GM18499 (cell line): ENCODE measurements at regions not wholly inside any gene's neighbourhood (a gene's known extent, or its start where the extent isn't known, plus 50 kb on each side); places are given as distances from the start of the nearest gene placed in this dataset.

Source experiments
- ATAC-seq: cut with Tn5 transposase; IDR thresholded peaks from one replicate; pipeline ENCODE4 v1.9.1; 2021; ENCODE audit warnings: moderate number of reproducible peaks; ENCODE audit not compliant: insufficient read depth, unreplicated experiment

- no peak for ATAC-seq
These were observed 70.2 kb downstream of the RND3 start for GRCh38 chr2:150417278-150417677.

GRCh38 chr2:150415022-150415421, 72.4 kb downstream of the RND3 start:
- ATAC-seq: no peak

- no peak for ATAC-seq
These were observed 73.6 kb downstream of the RND3 start for GRCh38 chr2:150413910-150414309.

- no peak for ATAC-seq
These were observed 74.1 kb downstream of the RND3 start for GRCh38 chr2:150413366-150413765.

GRCh38 chr2:150410809-150411208, 76.7 kb downstream of the RND3 start:
- no peak for ATAC-seq

- no peak for ATAC-seq
These were observed 78.3 kb downstream of the RND3 start for GRCh38 chr2:150409196-150409595.

- ATAC-seq: no peak
These were observed 83.3 kb downstream of the RND3 start for GRCh38 chr2:150404147-150404546.

- ATAC-seq: no peak
These were observed 84.0 kb downstream of the RND3 start for GRCh38 chr2:150403457-150403856.

GRCh38 chr2:150402953-150403352, 84.5 kb downstream of the RND3 start:
- ATAC-seq: no peak

- no peak for ATAC-seq
These were observed 86.6 kb downstream of the RND3 start for GRCh38 chr2:150400849-150401248.

- ATAC-seq: no peak
These were observed 94.9 kb downstream of the RND3 start for GRCh38 chr2:150392614-150393013.

- no peak for ATAC-seq
These were observed 95.7 kb downstream of the RND3 start for GRCh38 chr2:150391779-150392178.

- ATAC-seq: no peak
These were observed 98.0 kb downstream of the RND3 start for GRCh38 chr2:150389447-150389846.

- ATAC-seq: no peak
These were observed 99.2 kb downstream of the RND3 start for GRCh38 chr2:150388289-150388625.

- ATAC-seq: no peak
These were observed 99.7 kb downstream of the RND3 start for GRCh38 chr2:150387586-150388288.

GRCh38 chr2:150385211-150385610, 102.3 kb downstream of the RND3 start:
- no peak for ATAC-seq

- ATAC-seq: no peak
These were observed 103.9 kb downstream of the RND3 start for GRCh38 chr2:150383587-150383986.

GRCh38 chr2:150379166-150379565, 108.3 kb downstream of the RND3 start:
- ATAC-seq: no peak

GRCh38 chr2:150378686-150379085, 108.8 kb downstream of the RND3 start:
- no peak for ATAC-seq

- no peak for ATAC-seq
These were observed 110.7 kb downstream of the RND3 start for GRCh38 chr2:150376553-150377335.

GRCh38 chr2:150375333-150375732, 112.1 kb downstream of the RND3 start:
- ATAC-seq: no peak

- ATAC-seq: no peak
These were observed 113.0 kb downstream of the RND3 start for GRCh38 chr2:150374492-150374891.
